ENCODE measurements at regions not wholly inside any gene's neighbourhood (a gene's known extent, or its start where the extent isn't known, plus 50 kb on each side); places are given as distances from the start of the nearest gene placed in this dataset.

DNA sequence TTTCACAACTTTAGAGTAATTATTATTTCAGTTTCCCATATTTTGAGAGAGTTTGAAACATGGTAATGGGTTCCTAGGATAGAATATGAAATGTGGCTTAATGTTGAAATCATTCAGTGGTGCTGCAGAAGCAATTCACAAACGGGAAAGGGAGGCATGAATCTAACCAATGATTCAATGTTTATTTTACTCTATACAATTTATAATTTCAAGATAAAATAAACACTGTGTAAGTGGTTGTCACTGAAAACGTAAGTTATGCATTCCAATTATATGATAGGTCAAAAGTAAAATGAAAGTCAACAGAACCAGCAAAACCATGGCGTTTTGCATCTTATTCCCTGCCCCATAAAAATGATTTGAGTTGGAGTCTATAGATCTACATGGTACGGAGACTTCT lies 1207.1 kb upstream of the CDH18 start:
- TF ChIP-seq SSRP1 (CRISPR knock-in tag; IDR thresholded peaks at IDR 0.05) (no peak), HCFC1 (IDR thresholded peaks at IDR 0.05; ENCODE audit: low read depth, low read length) (no peak), HMGA1 (CRISPR knock-in tag; conservative IDR thresholded peaks at IDR 0.05) (no peak), TCF7 (IDR thresholded peaks at IDR 0.05; ENCODE audit: low read depth) (no peak), SP4 (CRISPR knock-in tag; IDR thresholded peaks at IDR 0.05) (no peak)
- TF ChIP-seq, protein P1, sequence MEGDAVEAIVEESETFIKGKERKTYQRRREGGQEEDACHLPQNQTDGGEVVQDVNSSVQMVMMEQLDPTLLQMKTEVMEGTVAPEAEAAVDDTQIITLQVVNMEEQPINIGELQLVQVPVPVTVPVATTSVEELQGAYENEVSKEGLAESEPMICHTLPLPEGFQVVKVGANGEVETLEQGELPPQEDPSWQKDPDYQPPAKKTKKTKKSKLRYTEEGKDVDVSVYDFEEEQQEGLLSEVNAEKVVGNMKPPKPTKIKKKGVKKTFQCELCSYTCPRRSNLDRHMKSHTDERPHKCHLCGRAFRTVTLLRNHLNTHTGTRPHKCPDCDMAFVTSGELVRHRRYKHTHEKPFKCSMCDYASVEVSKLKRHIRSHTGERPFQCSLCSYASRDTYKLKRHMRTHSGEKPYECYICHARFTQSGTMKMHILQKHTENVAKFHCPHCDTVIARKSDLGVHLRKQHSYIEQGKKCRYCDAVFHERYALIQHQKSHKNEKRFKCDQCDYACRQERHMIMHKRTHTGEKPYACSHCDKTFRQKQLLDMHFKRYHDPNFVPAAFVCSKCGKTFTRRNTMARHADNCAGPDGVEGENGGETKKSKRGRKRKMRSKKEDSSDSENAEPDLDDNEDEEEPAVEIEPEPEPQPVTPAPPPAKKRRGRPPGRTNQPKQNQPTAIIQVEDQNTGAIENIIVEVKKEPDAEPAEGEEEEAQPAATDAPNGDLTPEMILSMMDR (CRISPR knock-in tag; IDR thresholded peaks at IDR 0.05) = no peak
- TF ChIP-seq, protein P2, sequence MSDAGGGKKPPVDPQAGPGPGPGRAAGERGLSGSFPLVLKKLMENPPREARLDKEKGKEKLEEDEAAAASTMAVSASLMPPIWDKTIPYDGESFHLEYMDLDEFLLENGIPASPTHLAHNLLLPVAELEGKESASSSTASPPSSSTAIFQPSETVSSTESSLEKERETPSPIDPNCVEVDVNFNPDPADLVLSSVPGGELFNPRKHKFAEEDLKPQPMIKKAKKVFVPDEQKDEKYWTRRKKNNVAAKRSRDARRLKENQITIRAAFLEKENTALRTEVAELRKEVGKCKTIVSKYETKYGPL (CRISPR knock-in tag; IDR thresholded peaks at IDR 0.05) = no peak
